HUES64 (cell line): ENCODE measurements at regions not wholly inside any gene's neighbourhood (a gene's known extent, or its start where the extent isn't known, plus 50 kb on each side); places are given as distances from the start of the nearest gene placed in this dataset.

Source experiments
- H3K27ac ChIP-seq: 2 replicates; pipeline ENCODE4 v1.7.0; 2013; ENCODE audit warnings: low read depth, low read length, inconsistent platforms
- H3K27me3 ChIP-seq: 2 replicates; pipeline ENCODE4 v1.6.1; 2013; ENCODE audit warnings: mild to moderate bottlenecking, low read length; ENCODE audit not compliant: insufficient read depth
- H3K36me3 ChIP-seq: 2 replicates; pipeline ENCODE4 v1.6.1; 2013; ENCODE audit warnings: mild to moderate bottlenecking, low read length; ENCODE audit not compliant: insufficient read depth
- H3K4me1 ChIP-seq: 2 replicates; pipeline ENCODE4 v1.6.1; 2013; ENCODE audit warnings: mild to moderate bottlenecking, low read length, moderate library complexity; ENCODE audit not compliant: insufficient read depth
- H3K4me3 ChIP-seq: 2 replicates; pipeline ENCODE4 v1.5.1; 2013; ENCODE audit warnings: mild to moderate bottlenecking, low read length, moderate library complexity
- H3K9ac ChIP-seq: 2 replicates; pipeline ENCODE4 v1.6.1; 2013; ENCODE audit warnings: mild to moderate bottlenecking, low read depth, low read length
- H3K9me3 ChIP-seq: 2 replicates; pipeline ENCODE4 v1.6.1; 2013; ENCODE audit warnings: low read depth, low read length; ENCODE audit not compliant: insufficient read depth
- WGBS: fragments of 150-250, 120-280 bp; methylation state at CpG from one replicate; pipeline ENCODE4 v1.1.7; 2013; ENCODE audit warnings: missing lambda C conversion rate; 5-methylcytosine and 5-hydroxymethylcytosine counted together

DNA sequence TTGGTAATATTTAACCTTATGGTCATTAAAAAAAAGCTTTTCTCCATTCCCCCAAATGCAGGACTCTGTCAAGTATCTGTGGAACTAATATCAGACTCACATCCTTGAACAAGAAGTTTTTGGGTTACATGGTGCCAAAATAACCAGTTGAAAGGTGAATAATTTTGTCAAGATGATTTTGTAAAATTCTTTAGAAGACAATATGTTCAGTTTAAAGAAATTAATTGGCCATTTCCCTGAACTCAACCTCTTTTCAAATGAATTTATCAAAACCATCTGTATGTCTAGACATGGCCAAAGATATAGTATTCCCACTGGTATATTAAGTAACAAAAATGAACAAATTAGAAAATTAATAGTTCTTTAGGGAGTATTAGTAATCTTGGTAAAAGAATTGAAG lies 280.5 kb downstream of the MBNL1 start:
- Histone ChIP-seq H3K9ac (no peak overlapping the region), H3K9me3 (no peaks in the 10 kb centered on the region), H3K27me3 (no peaks in the 10 kb centered on the region), H3K4me3 (no peak overlapping the region), H3K27ac (no peak overlapping the region), H3K4me1 (no peaks in the 10 kb centered on the region), H3K36me3 (no peaks in the 10 kb centered on the region)

DNA sequence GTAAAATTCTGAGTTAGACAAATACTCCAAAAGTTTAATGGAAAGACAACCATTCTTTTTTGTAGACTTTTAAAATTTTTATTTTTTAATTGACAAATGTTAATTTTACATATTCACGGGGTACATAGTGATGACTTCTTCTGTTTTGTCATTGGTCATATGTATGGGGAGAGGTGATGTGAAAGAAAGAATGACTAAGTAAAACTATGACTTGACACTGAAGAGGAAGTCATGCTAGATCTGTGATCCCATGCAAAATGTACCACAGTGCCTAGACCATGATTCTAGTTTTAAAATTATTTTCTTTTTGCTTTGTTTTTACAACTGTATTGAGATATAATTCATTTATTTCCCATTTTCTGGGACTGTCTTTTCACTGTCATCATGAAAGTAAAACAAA lies 281.6 kb downstream of the MBNL1 start:
- Histone ChIP-seq H3K36me3 (no peaks in the 10 kb centered on the region), H3K4me1 (no peaks in the 10 kb centered on the region), H3K9me3 (no peaks in the 10 kb centered on the region), H3K4me3 (no peak overlapping the region), H3K27me3 (no peaks in the 10 kb centered on the region), H3K9ac (no peak overlapping the region), H3K27ac (no peak overlapping the region)
- WGBS: 89% methylated on average over 1 of the region's 1 CpG

DNA sequence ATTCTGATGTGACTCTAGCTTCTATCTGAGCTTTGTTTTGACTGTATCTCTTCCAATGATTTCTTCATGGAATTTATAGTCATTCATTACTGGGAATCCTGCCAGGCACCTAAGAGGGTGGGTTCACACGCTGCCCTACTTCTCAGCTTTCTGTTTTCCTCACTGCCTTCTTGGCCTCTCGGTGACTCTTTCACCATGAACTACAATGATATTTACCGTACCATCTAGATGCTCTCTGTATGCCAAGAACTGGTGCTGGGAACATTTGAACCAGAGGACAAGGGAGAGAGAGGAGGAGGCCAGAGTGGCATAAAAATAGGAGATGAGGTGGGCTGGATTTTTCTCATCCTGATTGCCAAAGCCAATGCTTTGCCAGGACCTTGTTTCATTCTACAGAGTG lies 280.0 kb upstream of the P2RY1 start:
- Histone ChIP-seq H3K9me3 (no peaks in the 10 kb centered on the region), H3K4me1 (no peaks in the 10 kb centered on the region), H3K27me3 (no peaks in the 10 kb centered on the region), H3K4me3 (no peak overlapping the region), H3K36me3 (no peaks in the 10 kb centered on the region), H3K27ac (no peak overlapping the region), H3K9ac (no peak overlapping the region)
- 97% methylated on average over 3 of the region's 3 CpGs for WGBS

DNA sequence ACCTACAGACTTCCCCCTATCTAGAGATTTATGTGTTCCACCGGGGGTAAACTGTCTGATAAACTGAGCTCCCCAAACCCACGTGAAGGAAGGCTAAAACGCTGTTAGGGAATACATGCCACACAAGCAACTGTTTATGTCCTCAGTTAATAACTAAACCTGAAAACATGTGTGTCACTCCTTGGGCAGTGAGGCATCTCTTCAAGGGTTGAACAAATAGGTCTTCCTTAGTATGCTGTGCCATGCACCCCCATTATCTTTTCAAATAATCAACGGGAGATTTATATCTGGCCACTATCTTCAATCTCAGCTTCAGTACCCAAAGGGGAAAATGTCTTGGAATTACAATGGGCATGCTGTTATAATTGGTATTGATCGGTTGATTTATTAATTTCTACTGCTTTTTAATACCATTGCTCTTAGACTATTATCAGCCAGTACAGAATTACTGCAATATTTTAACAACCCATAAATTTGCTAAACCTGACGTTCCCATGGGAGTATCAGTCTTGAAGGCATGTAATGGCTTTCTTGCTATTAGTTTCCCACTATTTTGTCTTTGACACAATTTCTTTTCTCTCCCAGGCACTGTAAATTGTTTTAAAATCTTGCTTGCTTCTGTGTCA lies 279.2 kb upstream of the P2RY1 start:
- Histone ChIP-seq H3K4me1 (no peaks in the 10 kb centered on the region), H3K36me3 (no peaks in the 10 kb centered on the region), H3K4me3 (no peak overlapping the region), H3K27ac (no peak overlapping the region), H3K9me3 (no peaks in the 10 kb centered on the region), H3K9ac (no peak overlapping the region), H3K27me3 (no peaks in the 10 kb centered on the region)
- 93% methylated on average over 5 of the region's 6 CpGs for WGBS

DNA sequence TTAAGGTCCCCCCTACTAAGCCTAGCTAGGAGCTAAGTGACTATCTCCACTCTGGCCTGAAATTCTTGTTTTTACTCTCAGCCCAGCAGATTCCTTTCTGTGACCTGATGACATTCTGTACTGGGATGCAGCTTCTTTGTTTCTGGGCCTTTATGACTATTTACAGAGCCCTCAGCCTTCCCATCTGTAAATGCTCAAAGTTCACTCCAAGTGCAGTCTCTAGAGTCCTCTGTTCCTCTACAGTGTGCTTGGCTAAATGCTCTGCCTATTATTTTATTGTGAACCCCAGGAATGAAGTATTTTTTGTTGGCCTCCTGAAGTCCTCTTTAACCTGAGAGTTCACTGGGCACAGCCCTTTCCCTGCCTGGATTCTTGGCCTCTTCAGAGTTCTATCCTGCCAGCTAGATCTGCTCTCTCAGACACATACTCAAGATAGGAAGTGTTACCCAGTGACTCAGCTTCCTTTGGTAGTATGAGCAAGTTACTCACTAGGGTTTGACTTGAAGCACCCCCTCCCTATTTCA lies 278.1 kb upstream of the P2RY1 start:
- Histone ChIP-seq H3K36me3 (no peaks in the 10 kb centered on the region), H3K27ac (no peak overlapping the region), H3K27me3 (no peaks in the 10 kb centered on the region), H3K9me3 (no peaks in the 10 kb centered on the region), H3K4me1 (no peaks in the 10 kb centered on the region), H3K9ac (no peak overlapping the region), H3K4me3 (no peak overlapping the region)

DNA sequence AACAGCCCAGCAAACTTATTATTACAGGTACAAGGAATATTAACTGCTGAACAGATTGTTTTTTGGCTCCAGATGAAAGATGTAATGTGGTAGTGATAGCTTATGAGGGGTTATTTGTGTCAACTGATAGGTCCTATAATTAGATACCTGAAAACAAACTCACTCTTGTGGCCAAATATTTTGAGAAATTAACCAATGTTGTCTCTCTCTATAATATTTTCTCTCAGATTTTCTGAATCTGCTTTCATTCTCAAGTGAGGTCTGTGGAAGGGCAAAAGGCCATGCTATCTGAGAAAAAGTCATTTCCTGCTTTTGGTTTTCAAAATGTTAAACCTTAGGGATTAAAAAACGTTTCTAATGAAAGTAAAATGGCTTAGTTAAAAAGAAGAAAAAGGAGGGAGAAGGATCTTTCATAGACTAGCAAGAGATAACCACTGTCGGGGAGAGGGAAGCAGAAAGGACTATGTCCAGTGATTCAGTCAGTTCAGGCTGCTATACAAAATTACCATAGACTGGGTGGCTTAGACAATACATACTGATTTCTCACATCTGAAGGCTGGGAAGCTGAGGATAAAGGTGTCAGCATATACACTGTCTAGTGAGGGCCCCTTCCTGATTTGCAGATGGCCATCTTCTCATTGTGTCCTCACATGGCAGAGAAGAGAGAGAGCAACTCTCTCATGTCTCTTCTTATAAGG lies 277.5 kb upstream of the P2RY1 start:
- Histone ChIP-seq H3K9ac (no peak overlapping the region), H3K27me3 (no peaks in the 10 kb centered on the region), H3K4me1 (no peaks in the 10 kb centered on the region), H3K9me3 (no peaks in the 10 kb centered on the region), H3K36me3 (no peaks in the 10 kb centered on the region), H3K4me3 (no peak overlapping the region), H3K27ac (no peak overlapping the region)
- WGBS: 78% methylated on average over 2 of the region's 2 CpGs

DNA sequence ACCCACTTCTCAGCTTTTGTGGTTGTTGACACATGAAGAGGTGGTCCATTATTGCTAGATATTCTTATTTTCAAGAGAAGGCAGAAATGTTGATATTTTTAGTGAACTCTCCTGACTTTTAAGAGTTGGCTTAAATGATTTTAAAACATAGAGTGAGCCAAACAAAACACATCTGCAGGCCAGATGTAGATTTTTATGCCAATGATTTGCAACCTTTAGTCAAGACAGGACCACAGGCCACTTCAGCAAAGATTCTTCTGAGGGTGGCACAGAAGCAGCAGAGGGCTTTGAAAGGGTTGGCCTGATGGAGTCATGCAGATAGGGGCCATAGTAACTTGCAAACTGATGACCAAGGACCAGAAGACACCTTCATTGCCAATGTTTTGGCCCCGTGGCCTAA lies 276.5 kb upstream of the P2RY1 start:
- no peak overlapping the region for H3K9ac ChIP-seq
- no peaks in the 10 kb centered on the region for H3K4me1 ChIP-seq
- WGBS: 83% methylated on average over 1 of the region's 1 CpG
- no peak overlapping the region for H3K27ac ChIP-seq
- H3K36me3 ChIP-seq: no peaks in the 10 kb centered on the region
- H3K27me3 ChIP-seq: no peaks in the 10 kb centered on the region
- no peak overlapping the region for H3K4me3 ChIP-seq
- H3K9me3 ChIP-seq: no peaks in the 10 kb centered on the region

DNA sequence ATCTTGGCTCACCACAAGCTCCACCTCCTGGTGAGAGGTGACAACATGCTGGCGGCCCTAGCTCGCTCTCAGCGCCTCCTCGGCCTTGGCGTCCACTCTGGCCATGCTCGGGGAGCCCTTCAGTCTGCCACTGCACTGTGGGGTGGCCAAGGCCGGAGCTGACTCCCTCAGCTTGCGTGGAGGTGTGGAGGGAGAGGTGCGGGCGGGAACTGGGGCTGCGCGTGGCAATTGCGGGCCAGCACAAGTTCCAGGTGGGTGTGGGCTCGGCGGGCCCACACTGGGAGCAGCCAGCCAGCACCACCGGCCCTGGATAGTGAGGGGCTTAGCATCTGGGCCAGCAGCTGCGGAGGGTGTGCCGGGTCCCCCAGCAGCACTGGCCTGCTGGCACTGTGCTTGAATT lies 275.7 kb upstream of the P2RY1 start:
- Histone ChIP-seq H3K9me3 (no peaks in the 10 kb centered on the region), H3K4me1 (no peaks in the 10 kb centered on the region), H3K27me3 (no peaks in the 10 kb centered on the region), H3K9ac (no peak overlapping the region), H3K4me3 (no peak overlapping the region), H3K36me3 (no peaks in the 10 kb centered on the region), H3K27ac (no peak overlapping the region)
- WGBS: 91% methylated on average over 18 of the region's 18 CpGs

DNA sequence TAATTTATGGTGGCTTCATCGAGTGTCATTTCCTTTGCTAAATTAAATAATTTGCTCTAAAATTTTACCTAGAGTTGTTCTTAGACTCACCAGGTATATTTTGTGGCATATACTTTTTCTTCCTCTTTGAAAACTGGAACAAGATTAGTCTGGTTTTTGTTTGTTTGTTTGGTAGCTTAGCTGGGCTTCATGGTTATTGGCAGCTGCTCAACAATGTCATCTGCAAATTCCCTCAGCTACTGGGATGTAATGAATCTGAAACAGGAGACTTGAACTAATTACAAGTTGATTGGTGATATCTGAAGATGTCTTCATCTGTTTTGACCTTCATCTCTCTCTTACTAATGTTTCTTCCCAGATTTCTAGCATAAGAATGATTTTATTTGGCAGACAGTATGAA lies 270.5 kb upstream of the P2RY1 start:
- H3K27me3 ChIP-seq: no peaks in the 10 kb centered on the region
- WGBS: 100% methylated on average over 1 of the region's 1 CpG
- H3K4me3 ChIP-seq: no peak overlapping the region
- H3K9ac ChIP-seq: no peak overlapping the region
- H3K27ac ChIP-seq: no peak overlapping the region
- H3K36me3 ChIP-seq: no peaks in the 10 kb centered on the region
- H3K4me1 ChIP-seq: no peaks in the 10 kb centered on the region
- no peaks in the 10 kb centered on the region for H3K9me3 ChIP-seq

DNA sequence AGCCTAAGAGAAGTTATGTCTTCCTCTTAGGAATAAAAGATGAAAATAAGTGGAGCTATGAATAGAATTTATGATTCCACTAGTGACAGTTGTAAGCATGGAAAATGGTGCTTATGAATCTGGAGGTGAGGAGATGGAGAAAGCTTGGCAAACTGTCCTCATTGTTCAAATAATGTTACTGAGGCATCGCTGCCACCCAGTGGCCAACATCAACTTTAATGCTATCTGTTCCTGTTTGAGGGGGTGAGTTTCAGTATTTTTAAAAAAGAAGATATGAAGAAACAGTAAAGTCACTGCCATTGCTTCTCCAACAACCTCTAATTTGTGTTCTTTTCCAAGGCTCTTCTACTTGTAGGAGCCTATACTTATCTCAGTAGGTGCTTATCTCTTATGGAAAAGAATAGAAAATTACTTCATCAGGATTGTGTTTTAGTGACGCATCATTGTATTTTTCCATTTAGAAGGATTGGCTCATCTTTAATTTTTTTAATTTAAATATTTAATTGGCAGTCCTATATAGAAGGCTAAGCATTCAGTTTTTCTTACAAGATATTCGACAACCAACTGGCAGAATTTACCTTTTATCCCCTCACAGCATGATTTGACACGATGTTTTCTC lies 260.4 kb upstream of the P2RY1 start:
- no peaks in the 10 kb centered on the region for H3K4me1 ChIP-seq
- WGBS: 32% methylated on average over 3 of the region's 4 CpGs

DNA sequence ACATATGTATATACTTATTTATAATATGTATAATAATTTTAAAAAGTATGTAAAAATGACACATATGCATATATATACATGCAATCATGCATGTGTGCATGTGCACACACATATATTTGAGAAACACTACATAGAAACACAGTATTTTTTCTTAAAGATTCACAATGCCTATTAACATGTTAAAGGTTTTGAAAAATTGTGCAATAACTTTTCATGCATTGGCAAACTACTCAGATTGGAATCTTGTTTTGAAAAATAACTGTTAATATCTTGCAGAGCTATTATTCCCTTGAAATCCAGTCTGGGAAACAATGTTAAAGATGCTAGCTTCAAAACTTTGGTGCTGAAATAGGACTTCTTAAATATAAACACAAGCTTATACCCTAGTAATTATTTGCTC lies 256.2 kb upstream of the P2RY1 start:
- H3K27ac ChIP-seq: no peak overlapping the region
- no peak overlapping the region for H3K9ac ChIP-seq
- H3K4me3 ChIP-seq: no peak overlapping the region
- H3K27me3 ChIP-seq: no peaks in the 10 kb centered on the region
- H3K4me1 ChIP-seq: no peaks in the 10 kb centered on the region
- no peaks in the 10 kb centered on the region for H3K36me3 ChIP-seq
- no peaks in the 10 kb centered on the region for H3K9me3 ChIP-seq

More for the DNA sequence above, 260.4 kb upstream of the P2RY1 start:
- H3K27ac ChIP-seq: no peak overlapping the region
- no peaks in the 10 kb centered on the region for H3K27me3 ChIP-seq
- no peaks in the 10 kb centered on the region for H3K36me3 ChIP-seq
- no peak overlapping the region for H3K9ac ChIP-seq
- H3K9me3 ChIP-seq: no peaks in the 10 kb centered on the region
- no peak overlapping the region for H3K4me3 ChIP-seq
